ENCODE measurements at regions not wholly inside any gene's neighbourhood (a gene's known extent, or its start where the extent isn't known, plus 50 kb on each side); places are given as distances from the start of the nearest gene placed in this dataset.
"Not testable (repeated sequence)": the region's sequence is repeated elsewhere in the genome, so short reads cannot be mapped to it uniquely, and the experiment has no call there.

DNA sequence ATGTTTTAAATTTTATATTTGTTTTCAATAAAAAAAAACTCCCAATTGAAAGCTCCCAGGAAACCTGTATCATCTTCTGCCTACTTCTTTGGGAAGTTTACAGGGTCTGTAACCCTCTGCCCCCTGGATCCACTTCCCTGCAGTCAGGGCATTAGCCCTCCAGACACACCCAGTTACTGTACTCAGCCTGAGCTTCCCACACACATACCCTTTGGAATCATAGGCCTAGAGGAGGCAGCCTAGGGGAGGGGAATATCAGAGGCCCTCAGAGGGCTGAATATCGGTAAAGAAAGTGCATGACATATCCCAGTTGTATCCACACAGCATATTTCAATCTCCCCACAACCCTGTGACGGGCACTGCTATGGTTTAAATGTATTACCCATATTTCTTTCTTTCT lies 56.2 kb upstream of the TFPI start:
- not testable (repeated sequence) for DNase-seq

DNA sequence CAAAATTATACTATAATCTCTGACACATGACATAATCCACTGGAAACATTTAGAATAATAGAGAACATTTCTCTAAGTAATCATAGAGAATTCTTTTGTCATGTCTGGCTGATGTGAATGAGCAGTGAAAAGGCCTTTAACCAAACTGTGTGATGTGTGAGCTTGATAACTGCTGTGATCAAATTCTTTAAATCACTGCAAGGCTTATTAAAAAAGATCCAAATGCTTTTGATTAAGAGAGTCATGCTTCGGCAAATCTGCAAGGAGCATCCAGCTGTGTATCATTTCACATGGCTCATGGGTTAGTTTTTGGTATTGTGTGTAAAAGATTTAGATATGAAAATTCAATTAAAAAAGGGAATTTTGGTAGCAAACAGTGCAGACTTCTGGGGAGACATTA lies 58.6 kb upstream of the TFPI start:
- DNase-seq: no peak

DNA sequence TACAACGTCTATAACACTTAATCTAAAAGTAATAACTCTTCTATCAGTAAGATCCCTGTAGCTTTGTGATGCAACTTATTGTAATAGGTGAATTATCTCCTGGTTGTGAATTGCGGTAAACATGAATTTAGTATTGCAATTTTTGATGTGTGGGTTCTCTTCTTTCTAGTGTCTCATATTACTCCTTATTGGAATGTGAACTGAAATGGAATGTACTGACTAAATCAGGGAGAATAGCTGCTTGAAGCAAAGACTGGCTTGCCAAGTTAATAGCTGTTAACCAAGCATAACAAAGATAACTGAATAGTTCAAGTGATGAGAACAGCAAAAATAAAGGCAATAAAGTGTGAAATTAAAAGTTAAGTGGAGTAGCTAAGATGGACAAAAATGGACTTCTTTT lies 60.5 kb upstream of the TFPI start:
- DNase-seq: peak; percentile 15

DNA sequence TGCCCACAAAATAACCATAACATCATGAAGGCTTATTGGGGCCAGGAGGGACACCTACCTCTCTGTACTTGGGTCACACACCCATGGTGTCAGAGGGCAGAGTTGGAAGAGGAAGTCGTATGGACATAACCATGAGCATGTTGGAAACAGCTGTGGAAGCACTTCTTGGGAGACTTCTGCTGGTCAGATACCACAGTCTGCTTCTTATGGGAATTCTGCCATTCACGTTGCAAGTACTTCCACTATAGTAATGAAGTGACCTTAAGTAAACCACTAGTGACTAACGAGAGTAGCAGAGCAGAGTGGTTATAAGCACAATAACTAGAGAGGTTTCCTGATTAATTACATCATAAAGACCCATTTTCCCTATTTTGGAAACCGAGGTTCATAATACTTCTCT lies 61.1 kb upstream of the TFPI start:
- DNase-seq: no peak

DNA sequence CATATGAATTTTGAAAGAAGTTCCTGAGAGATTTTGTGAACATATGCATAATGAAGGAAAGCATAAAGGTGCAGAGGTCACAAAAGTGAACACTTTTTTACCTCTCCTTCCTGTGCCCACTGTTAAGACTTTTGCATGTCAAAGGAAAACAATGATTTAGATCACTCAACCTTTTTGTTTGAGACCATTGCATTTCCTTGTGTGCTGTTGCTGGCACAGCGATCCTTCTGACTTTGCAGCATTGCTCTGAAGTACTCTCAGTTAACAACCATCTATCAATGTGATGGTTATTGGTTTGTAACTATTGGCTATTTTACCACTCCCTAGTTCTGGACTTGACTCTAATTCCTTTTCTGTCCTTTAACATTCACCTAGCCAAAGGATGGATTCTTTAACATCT lies 61.7 kb upstream of the TFPI start:
- DNase-seq: no peak

DNA sequence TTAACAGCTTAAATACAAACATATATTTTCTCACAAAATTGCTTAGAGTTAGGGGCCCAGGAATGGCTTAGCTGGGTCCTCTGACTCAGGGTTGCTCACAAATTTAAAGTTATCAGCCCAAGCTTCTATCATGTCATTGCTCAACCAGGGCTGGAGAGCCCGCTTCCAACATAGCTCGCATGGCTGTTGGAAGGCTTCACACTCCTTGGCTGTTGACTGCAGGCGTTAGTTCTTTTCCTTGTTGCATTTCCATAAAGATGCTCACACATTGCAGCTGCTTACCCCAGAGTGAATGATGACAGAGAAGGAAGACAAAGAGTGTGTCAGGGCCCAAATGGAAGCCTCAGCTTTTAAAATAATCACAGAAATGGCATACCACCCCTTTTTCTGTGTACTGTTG lies 62.9 kb upstream of the TFPI start:
- no peak for DNase-seq

DNA sequence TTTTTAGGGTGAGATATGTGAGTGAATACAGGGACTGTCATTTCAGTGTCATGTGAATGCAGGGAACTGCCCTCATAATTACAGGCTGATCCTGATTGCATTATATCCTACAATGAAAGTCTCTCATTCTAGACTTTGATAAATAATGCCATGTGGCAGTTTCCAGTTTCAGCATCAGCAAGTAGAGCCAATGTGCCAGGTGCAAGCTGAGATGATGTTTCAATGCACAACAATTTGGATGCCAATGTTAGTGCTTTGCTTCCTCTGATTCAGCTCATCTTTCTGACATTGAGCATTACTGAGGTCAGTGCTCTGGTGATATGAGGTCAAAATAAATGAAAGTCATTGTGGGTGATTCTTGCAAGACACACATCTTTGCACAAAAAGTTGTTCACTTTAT lies 63.7 kb upstream of the TFPI start:
- no peak for DNase-seq

DNA sequence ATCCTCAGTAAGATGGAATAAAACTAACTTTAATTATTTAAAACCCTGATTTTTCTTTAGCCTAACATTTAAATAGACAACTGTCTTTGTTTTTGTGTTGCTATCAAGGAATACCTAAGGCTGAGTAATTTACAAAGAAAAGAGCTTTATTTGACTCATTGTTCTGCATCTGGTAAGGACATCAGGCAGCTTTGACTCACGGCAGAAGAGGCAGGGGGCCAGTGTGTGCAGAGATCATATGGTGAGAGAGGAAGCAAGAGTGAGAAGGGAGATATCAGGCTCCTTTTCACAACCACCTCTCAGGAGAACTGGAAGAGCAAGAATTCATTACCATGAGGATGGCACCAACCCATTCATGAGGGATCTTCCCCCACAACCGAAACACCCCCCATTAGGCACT lies 64.6 kb upstream of the TFPI start:
- DNase-seq: peak; percentile 42

DNA sequence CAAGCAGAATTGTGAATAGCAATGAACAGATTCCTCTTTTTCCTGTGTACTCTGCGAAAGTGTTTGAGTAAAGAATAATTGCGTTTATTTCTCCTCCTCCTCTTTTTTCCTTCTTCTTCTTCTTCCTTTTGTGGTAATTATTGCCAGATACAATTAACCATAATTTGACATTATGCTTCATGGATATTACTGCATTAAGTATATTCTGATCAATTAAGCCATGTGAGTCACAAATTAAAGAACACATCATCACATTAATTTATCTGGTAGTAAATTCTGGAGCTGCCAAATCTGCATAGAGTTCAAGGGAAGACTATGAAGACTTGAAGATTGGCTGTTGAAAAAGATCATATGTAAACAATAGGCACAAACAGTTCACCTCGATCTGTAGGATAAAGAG lies 72.9 kb upstream of the TFPI start:
- no peak for DNase-seq

DNA sequence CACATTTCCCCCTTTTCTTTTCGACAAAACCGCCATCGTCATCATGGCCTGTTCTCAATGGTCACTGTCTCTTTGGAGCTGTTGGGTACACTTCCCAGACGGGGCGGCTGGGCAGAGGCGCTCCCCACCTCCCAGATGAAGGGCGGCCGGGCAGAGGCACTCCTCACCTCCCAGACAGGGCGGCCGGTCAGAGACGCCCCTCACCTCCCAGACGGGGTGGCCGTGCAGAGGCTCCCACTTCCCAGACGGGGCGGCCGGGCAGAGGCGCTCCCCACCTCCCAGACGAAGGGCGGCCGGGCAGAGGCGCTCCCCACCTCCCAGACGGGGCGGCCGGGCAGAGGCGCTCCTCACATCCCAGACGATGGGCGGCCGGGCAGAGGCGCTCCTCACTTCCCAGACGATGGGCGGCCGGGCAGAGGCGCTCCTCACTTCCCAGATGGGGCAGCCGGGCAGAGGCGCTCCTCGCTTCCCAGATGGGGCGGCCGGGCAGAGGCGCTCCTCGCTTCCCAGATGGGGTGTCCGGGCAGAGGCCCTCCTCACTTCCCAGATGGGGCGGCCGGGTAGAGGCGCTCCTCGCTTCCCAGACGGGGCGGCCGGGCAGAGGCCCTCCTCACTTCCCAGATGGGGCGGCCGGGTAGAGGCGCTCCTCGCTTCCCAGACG lies 82.6 kb upstream of the TFPI start:
- DNase-seq: not testable (repeated sequence)

DNA sequence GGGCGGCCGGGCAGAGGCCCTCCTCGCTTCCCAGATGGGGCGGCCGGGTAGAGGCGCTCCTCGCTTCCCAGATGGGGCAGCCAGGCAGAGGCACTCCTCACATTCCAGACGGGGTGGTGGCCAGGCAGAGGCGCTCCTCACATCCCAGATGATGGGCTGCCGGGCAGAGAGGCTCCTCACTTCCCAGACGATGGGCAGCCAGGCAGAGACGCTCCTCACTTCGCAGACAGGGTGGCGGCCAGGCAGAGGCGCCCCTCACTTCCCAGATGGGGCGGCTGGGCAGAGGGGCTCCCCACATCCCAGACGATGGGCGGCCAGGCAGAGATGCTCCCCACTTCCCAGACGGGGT lies 83.1 kb upstream of the TFPI start:
- DNase-seq: not testable (repeated sequence)

DNA sequence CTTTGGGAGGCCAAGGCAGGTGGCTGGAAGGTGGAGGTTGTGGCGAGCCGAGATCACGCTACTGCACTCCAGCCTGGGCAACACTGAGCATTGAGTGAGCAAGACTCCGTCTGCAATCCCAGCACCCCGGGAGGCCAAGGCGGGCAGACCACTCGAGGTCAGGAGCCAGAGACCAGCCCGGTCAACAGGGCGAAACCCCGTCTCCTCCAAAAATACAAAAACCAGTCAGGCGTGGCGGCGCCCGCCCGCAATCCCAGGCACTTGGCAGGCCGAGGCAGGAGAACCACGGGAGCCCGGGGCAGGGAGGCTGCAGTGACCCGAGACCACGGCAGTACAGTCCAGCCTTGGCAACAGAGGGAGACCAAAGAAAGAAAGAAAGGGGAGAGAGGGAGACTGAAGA lies 83.5 kb upstream of the TFPI start:
- DNase-seq: not testable (repeated sequence)

DNA sequence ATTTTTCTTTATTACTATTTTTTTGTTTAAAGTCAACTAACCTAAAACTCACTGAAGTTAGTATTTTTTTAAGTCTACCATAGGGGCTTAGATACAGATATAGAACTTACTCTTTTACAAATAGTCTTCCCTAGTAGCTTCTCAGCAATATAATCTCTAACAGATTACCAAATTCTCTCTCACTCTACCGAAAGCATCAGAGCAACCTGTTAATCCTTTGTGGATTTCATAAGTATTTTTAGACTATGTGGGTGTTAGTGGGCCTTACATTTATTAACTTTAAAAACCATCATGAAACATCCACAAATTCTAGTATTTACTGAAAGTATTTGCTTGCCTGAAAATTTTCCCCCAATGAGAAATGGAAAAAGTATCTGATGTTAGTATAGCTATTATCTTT lies 84.6 kb upstream of the TFPI start:
- no peak for DNase-seq

DNA sequence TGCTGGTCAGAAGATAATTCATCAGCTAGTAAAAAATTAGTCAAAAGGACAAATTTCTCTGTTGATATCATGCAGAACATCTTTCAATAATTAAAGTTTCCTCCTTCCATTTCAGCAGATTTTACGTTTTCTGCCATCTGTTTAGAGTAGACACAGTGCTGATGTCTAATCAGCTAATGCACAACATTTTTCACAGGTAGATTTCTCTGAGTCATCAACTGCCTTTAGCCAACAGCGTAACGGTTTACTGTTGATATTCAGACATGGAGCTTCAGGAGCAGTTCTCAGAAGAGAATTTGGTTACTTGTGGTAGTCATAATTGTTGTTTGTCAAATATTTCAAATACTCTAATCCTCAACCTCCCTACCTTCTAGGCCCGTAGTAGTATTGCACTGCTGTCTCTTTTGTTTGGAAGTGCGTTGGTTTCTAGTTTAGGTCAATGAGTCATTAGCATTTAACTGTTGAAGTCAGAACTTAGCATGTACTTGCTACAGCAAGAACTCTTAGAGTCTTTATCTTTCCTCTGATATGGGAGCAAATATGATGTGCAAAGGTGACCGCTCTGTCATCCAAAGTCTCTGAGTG lies 86.8 kb upstream of the TFPI start:
- DNase-seq: no peak

DNA sequence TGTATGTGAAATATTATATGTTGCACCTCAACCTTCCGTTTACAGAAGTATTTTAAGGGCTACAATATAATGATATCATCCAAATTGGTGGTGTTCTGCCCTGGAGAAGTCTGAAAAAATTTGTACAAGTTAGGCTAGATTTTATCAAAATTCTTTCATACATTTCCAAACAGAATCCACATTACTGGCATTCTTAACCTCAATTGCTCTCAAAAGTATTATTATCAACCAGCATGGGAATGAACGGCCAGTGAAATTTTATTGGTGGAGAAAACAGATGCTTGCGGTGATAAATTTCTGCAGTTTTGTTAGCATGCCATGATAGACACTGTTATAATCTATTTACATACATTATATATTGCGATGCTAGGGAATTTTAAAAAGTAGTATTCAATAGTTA lies 88.3 kb upstream of the TFPI start:
- no peak for DNase-seq

DNA sequence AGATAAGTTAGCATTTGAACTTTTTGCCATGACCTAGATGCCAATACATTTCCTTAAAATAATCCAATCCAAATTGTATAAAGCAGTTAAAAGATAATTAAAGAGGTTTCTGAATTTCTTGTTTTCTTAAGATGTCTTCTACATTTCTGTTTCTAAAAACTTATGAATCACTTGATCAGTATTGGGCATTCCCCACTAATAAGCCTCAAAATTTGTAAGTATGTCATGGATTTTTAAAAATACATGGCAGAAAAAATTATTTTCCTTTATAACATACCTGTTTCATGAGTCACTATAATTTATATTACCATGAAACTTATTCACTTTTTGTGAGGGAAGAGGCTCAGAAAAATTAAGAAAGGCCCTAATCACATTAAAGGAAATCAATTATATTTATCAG lies 90.3 kb upstream of the TFPI start:
- DNase-seq: no peak

DNA sequence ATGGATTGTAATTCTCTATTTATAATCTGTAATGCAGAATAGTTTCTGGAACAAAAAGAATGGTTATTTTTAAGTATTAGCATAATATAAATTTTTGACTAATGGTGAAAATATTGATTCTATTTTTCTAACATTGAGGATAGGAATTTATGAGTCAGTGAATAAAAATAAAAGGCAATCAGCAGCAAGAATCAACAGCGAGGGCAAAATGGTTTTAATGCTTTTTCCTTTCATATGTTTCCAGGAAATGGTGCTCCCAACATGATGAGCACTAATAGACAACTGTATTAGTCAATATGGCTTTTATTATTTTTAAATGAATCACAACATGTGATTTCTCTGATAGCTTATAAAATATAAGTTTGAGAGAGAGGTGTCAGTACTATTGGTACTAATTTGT lies 90.7 kb upstream of the TFPI start:
- no peak for DNase-seq

DNA sequence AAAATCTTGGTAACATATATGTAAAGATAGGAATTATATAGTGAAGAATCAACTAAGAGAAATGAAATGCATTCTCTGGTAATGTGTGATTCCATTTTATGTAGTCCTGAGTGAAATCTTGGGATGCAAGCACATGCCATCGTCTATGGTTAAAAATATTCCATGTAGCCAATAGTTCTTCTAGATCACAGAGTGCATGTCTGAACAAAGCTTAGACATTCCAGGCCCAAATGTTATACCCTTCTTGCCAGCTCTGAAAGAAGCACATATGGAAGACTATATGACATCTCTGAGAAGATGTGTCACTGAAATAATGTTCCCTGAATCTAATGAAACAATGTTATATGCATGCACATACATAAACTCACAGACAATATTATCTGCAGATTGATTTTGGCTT lies 92.3 kb upstream of the TFPI start:
- DNase-seq: no peak

DNA sequence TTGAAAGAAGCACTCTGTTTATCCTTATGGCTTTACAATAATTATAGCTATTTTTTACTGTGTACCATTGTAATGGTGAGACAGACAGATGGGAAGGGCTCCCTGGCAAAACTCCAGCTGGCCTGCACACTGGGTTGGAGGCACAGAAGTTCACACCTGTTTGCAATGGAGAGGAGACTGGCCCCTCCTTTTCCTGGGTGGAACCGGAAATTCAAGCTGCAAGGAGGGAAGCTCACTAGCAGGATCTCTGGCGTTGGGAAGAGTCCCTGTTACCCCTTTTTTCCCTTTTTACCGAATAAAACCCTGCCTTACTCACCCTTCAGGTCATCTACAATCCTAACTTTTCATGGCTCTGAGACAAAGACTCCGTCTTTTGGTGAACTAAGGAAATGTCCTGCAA lies 100.3 kb upstream of the TFPI start:
- DNase-seq: no peak

DNA sequence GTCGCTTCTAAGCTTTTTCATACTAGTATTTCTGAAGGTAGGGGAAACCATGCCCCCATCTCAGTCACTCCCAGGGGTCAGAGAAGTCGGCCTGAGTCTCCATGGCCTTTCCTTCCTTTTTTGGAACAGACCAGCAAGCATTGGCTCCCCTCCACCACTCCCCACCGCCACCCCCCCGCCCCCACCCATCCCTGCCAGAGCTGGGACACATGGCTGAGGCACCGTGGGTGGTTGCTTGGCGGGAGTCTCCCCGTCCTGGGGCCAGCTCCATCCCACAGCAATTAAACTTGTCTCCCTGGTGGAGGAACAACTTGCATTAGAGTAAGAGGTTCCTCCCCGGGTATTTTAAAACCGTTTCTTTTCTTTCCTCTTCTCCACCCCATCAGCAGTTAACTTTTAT lies 100.8 kb upstream of the TFPI start:
- DNase-seq: no peak

DNA sequence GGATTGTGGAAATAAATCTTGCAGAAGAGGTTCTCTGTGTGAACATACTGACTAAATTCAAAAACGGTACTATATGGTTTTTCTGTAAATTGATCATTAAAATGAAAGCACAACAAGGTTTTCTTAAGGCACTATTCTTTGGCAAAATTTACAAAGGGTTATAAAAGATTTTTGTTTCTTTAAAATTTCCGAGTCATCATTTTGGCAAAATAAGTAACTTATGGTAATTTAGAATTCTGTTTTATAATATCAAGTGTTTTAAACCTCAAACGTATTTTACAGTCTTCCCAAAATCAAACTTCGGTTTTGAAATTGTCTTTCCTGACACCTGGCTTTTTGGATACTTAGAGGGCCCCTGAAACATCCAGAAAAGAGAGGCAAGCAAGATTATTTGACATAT lies 101.9 kb upstream of the TFPI start:
- DNase-seq: no peak

DNA sequence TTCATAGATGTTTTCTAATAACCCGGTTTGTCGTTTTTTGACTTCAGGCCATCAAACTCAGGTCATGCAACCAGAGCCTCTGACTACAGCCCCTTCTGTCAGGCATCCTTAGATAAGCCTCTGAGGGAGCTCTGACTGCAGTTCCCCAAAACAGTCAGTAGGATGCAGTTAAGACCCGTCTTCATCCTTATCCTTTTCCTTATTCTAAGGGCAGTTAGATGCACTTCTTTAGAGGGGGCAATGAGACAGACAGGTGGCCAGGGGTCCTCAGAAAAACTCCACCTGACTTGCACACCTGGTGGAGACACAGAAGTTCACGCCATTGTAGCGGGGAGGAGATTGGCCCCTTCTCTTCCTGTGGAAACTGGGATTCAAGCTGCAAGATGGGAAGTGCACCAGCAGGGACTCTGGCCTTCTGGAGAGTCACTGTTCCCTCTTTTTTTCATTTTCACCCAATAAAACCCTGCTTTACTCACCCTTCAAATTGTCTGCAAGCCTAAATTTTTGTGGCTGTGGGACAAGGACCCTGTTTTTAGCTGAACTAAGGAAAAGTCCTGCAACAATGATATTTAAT lies 104.8 kb upstream of the TFPI start:
- DNase-seq: peak; percentile 32

DNA sequence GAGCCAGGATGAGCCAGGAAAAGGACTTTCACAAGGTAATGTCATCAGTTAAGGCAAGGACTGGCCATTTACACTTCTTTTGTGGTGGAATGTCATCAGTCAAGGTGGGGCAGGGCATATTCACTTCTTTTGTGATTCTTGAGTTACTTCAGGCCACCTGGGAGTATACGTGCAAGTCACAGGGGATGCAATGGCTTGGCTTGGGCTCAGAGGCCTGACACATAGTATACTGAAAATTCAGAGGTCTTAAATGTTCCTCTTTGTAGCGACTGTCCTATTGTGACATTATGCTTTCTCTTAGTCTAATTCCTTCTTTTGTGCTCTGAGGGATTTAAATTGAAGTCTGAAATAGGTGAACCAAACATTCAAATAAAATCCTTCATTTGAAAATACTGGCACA lies 121.8 kb upstream of the TFPI start:
- DNase-seq: not testable (repeated sequence)

DNA sequence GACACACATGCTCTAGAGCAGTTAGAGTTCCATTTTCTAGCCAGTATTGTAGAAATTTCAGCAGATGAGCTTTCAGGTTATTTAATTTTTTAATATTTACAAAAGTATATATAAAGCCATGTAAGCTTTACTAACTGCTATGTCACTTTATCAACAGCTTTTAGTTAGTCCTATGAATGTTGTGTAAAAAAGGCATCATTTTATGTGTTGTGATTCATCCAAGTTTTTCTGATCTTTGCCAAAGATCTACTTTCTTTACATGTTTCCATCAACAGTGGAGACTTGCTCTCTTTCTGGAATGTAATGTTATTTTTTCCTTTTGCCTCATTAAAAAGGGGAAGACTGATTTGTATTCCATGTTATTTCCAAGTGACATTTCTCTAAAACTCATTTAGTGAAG lies 125.2 kb upstream of the TFPI start:
- DNase-seq: no peak

DNA sequence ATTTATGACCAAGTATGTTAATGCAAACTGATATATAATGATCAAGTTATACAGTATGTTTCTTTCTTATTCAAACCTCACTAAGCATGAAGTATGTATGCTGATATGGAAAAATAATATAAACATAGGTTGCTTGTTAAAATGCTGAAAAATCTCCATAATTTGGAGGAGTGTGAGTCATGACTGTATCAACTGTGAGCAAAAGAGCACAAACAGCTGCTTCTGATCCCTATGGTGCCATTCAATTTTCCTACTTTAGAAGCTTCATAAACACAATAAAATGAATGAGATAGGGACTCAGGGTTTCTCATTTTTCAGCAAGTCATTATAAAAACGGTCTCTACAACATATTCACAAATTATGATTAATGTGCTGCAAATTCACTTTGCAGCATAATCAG lies 129.9 kb upstream of the TFPI start:
- DNase-seq: peak; percentile 6

Data from HCEC 1CT (cell line).